ENCODE measurements at regions not wholly inside any gene's neighbourhood (a gene's known extent, or its start where the extent isn't known, plus 50 kb on each side); places are given as distances from the start of the nearest gene placed in this dataset.

GRCh38 chr4:159428293-159428692 is 325.4 kb downstream of the RAPGEF2 start:
- TF ChIP-seq CTCF (IDR thresholded peaks at IDR 0.05) (no peak), POLR2A (IDR thresholded peaks at IDR 0.05) (no peak)
